ENCODE measurements at regions not wholly inside any gene's neighbourhood (a gene's known extent, or its start where the extent isn't known, plus 50 kb on each side); places are given as distances from the start of the nearest gene placed in this dataset.

- no peaks in the 10 kb centered on the region for H3K4me1 ChIP-seq
- H3K36me3 ChIP-seq = no peaks in the 10 kb centered on the region
- DNase-seq (no peak), ATAC-seq (no peak)
- no peak overlapping the region for H3K4me3 ChIP-seq
- WGBS, 4 donors = 72 to 78% (median 74%) methylated on average over 4 of the region's 4 CpGs
- H3K27me3 ChIP-seq = no peaks in the 10 kb centered on the region
- TF ChIP-seq POLR2A (IDR thresholded peaks at IDR 0.05) = no peak
- no peak for TF ChIP-seq CTCF (IDR thresholded peaks at IDR 0.05)
- no peak overlapping the region for H3K27ac ChIP-seq
- no peaks in the 10 kb centered on the region for H3K9me3 ChIP-seq
- intact Hi-C loops (cut with DNase I) = no loop called here
These were observed 576.0 kb downstream of the PCDH17 start for GRCh38 chr13:58207501-58207900.

DNA sequence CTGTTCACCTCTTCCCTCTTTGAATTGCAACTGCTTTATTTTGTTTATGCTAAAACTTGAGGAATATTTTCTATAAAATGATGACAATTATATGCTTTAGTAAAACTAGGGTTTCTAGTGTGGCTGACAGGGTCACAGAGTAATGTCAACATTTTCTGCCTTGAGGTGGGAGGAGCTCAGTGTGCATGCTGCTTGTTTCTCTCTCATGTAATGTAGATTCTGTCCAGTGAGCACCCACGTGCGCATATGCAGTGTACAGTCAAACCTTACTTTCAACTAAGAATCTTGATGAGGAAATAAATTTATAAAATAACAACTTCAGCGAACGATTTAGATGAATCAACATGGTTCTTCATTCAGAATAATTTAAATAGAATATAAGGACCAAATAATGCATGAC lies 603.9 kb downstream of the PCDH17 start:
- Histone ChIP-seq H3K36me3 (no peaks in the 10 kb centered on the region), H3K27me3 (no peaks in the 10 kb centered on the region), H3K4me3 (no peak overlapping the region), H3K9me3 (no peaks in the 10 kb centered on the region), H3K27ac (no peak overlapping the region), H3K4me1 (no peaks in the 10 kb centered on the region)
- no peak for ATAC-seq
- no peak for DNase-seq
- no peak for TF ChIP-seq CTCF (IDR thresholded peaks at IDR 0.05)
- TF ChIP-seq POLR2A (IDR thresholded peaks at IDR 0.05) = no peak
- intact Hi-C loops (cut with DNase I) = no loop called here
- WGBS, 4 donors = 80 to 88% (median 84%) methylated on average over 4 of the region's 4 CpGs

DNA sequence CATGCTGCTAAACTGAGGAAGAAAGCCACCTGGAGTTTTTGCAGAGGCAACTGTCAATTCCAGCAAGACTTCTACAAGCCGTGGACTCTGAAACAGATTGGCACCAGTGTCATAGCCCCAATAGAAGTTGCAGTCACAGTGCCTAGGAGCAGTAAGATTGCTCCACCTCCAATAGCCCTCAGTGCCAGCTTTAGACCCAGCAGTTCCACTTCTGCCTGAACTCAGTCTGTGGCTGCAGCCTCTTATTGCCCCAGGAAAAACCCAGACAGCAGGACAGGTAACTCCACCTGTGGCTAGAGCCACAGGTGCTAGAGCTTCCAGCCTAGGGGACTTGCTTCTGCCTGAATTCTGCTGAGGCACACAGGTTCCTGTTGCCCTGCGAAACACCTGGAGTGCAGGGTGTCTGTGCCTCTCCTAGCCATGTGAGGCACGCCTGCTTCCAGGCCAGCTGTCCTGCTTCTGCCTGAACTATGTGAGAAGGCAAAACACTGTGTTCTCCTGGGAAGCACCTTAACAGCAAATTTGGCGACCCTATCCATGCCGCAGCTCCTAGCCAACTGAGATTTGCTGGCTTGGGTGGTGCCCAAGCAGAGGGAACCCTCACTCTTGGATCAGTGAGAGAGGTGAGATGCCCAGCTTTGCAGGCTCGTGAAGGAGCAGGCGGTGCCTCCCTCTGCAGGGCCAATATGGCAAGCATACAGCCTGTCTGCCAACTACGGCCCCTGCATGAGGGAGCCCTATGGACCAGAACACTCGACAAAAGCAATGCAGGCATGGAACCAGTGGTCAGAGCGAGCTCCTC lies 607.6 kb downstream of the PCDH17 start:
- ATAC-seq (peak; percentile 26 to 75 (median 58)), DNase-seq (peak in 1 of 5 donors; percentile 35)
- TF ChIP-seq POLR2A (IDR thresholded peaks at IDR 0.05) (no peak), CTCF (IDR thresholded peaks at IDR 0.05) (peak in 1 of 12 donors; percentile 11)
- WGBS, 4 donors = 73 to 86% (median 75%) methylated on average over 8 to 10 of the region's 10 CpGs
- H3K27ac ChIP-seq = peak overlapping the region in 1 of 12 donors; percentile 39
- no peaks in the 10 kb centered on the region for H3K4me1 ChIP-seq
- peak overlapping the region in 3 of 12 donors; percentile 4 to 28 (median 10) for H3K4me3 ChIP-seq
- no peaks in the 10 kb centered on the region for H3K27me3 ChIP-seq
- peaks cover 0 to 7% (median 0%) of the 10 kb centered on the region in 12 donors for H3K9me3 ChIP-seq
- no peaks in the 10 kb centered on the region for H3K36me3 ChIP-seq
- intact Hi-C loops (cut with DNase I) = no loop called here

GRCh38 chr13:58239774-58240268 lies 608.3 kb downstream of the PCDH17 start:
- no peaks in the 10 kb centered on the region for H3K27me3 ChIP-seq
- WGBS, 4 donors = 64 to 88% (median 78%) methylated on average over 9 of the region's 9 CpGs
- no peaks in the 10 kb centered on the region for H3K36me3 ChIP-seq
- DNase-seq (peak in 2 of 5 donors; percentile 26 to 48), ATAC-seq (peak; percentile 39 to 73 (median 64))
- intact Hi-C loops (cut with DNase I) = no loop called here
- H3K9me3 ChIP-seq = peaks cover 0 to 13% (median under 1%) of the 10 kb centered on the region in 12 donors
- H3K27ac ChIP-seq = peak overlapping the region in 3 of 12 donors; percentile 32 to 46 (median 39)
- H3K4me3 ChIP-seq = peak overlapping the region in 4 of 12 donors; percentile 4 to 28 (median 13)
- TF ChIP-seq POLR2A (IDR thresholded peaks at IDR 0.05) = no peak
- no peak for TF ChIP-seq CTCF (IDR thresholded peaks at IDR 0.05)
- no peaks in the 10 kb centered on the region for H3K4me1 ChIP-seq

Data from heart left ventricle (tissue), 16 donors.